Neural progenitor cell (in vitro differentiated cells): ENCODE measurements at regions not wholly inside any gene's neighbourhood (a gene's known extent, or its start where the extent isn't known, plus 50 kb on each side); places are given as distances from the start of the nearest gene placed in this dataset.

ENCODE experiments used
- DNase-seq: peaks from one replicate; pipeline ENCODE4 v3.0.0-alpha.2; 2016; ENCODE audit warnings: low spot score
- H2AFZ ChIP-seq: fragments of 200-600 bp; sonication (generic); replicated peaks from 2 replicates; pipeline ENCODE4 v1.6.1; 2016; ENCODE audit warnings: antibody characterized with exemption
- H3F3A ChIP-seq: fragments of 200-600 bp; sonication (generic); 2 replicates; pipeline ENCODE4 v1.6.1; 2016; ENCODE audit warnings: antibody characterized with exemption, low read depth
- H3K27ac ChIP-seq: fragments of 200-600 bp; sonication (generic); 2 replicates; pipeline ENCODE4 v1.5.1; 2016; ENCODE audit warnings: mild to moderate bottlenecking
- H3K27me3 ChIP-seq: fragments of 200-600 bp; sonication (generic); 2 replicates; pipeline ENCODE4 v1.6.1; 2016; ENCODE audit warnings: mild to moderate bottlenecking, moderate library complexity
- H3K36me3 ChIP-seq: fragments of 200-600 bp; sonication (generic); 2 replicates; pipeline ENCODE4 v1.5.1; 2016
- H3K4me1 ChIP-seq: fragments of 200-600 bp; sonication (generic); 2 replicates; pipeline ENCODE4 v1.6.1; 2016; ENCODE audit warnings: mixed run types
- H3K4me2 ChIP-seq: fragments of 200-600 bp; sonication (generic); 2 replicates; pipeline ENCODE4 v1.6.1; 2016
- H3K4me3 ChIP-seq: fragments of 200-600 bp; sonication (generic); 2 replicates; pipeline ENCODE4 v1.5.1; 2016
- H3K79me2 ChIP-seq: fragments of 200-600 bp; sonication (generic); 2 replicates; pipeline ENCODE4 v1.6.1; 2016; ENCODE audit warnings: low read depth
- H3K9ac ChIP-seq: fragments of 200-600 bp; sonication (generic); 2 replicates; pipeline ENCODE4 v1.6.1; 2016
- H3K9me3 ChIP-seq: fragments of 200-600 bp; sonication (generic); 2 replicates; pipeline ENCODE4 v1.5.1; 2016; ENCODE audit warnings: low read depth
- H4K20me1 ChIP-seq: fragments of 200-600 bp; sonication (generic); 2 replicates; pipeline ENCODE4 v1.6.1; 2016; ENCODE audit warnings: low read depth
- H3K27ac Mint-ChIP-seq: 3 replicates; pipeline ENCODE4 v1.8.0; 2021; ENCODE audit warnings: mixed read lengths
- H3K27me3 Mint-ChIP-seq: 2 replicates; pipeline ENCODE4 v1.8.0; 2022; ENCODE audit warnings: low read depth, mild to moderate bottlenecking, inconsistent platforms, moderate library complexity, mixed read lengths; ENCODE audit not compliant: insufficient read depth
- H3K36me3 Mint-ChIP-seq: 3 replicates; pipeline ENCODE4 v1.8.0; 2021; ENCODE audit warnings: mixed read lengths
- H3K4me1 Mint-ChIP-seq: 3 replicates; pipeline ENCODE4 v1.8.0; 2021; ENCODE audit warnings: mixed read lengths
- H3K4me3 Mint-ChIP-seq: 3 replicates; pipeline ENCODE4 v1.8.0; 2021; ENCODE audit warnings: mild to moderate bottlenecking, moderate library complexity, mixed read lengths
- H3K9me3 Mint-ChIP-seq: 3 replicates; pipeline ENCODE4 v1.8.0; 2020; ENCODE audit warnings: mixed read lengths
- CTCF ChIP-seq: fragments of 200-600 bp; sonication (generic); IDR thresholded peaks from 2 replicates; pipeline ENCODE4 v1.5.1; 2017; ENCODE audit warnings: antibody characterized with exemption, mild to moderate bottlenecking
- EZH2 ChIP-seq: fragments of 200-600 bp; sonication (generic); IDR thresholded peaks from 2 replicates; pipeline ENCODE4 v1.6.1; 2017; ENCODE audit warnings: antibody characterized with exemption, mild to moderate bottlenecking, moderate library complexity
- EZH2phosphoT487 ChIP-seq: fragments of 200-600 bp; sonication (generic); IDR thresholded peaks from 2 replicates; pipeline ENCODE4 v1.6.1; 2017; ENCODE audit warnings: antibody characterized with exemption

GRCh38 chr1:168476588-168477385, 67.0 kb downstream of the XCL2 start:
- no peak for DNase-seq
- H3K4me1 ChIP-seq: peaks cover 13% of the 10 kb centered on the region
- H2AFZ ChIP-seq: no peak overlapping the region

GRCh38 chr1:168474322-168474721, 69.5 kb downstream of the XCL2 start:
- no peaks in the 10 kb centered on the region for H3K27me3 ChIP-seq
- H3F3A ChIP-seq: peaks cover 9% of the 10 kb centered on the region
- H3K36me3 ChIP-seq: no peaks in the 10 kb centered on the region
- no peaks in the 10 kb centered on the region for H3K9me3 ChIP-seq
- no peak for DNase-seq
- no peak overlapping the region for H2AFZ ChIP-seq
- peaks cover 14% of the 10 kb centered on the region for H3K9me3 Mint-ChIP-seq
- H3K27me3 Mint-ChIP-seq: no peaks in the 10 kb centered on the region
- no peak overlapping the region for H3K4me3 Mint-ChIP-seq
- H3K4me2 ChIP-seq: no peak overlapping the region
- H3K27ac Mint-ChIP-seq: no peak overlapping the region
- H3K27ac ChIP-seq: no peak overlapping the region
- no peak overlapping the region for H3K4me3 ChIP-seq
- H3K4me1 Mint-ChIP-seq: peaks cover 15% of the 10 kb centered on the region
- H4K20me1 ChIP-seq: no peaks in the 10 kb centered on the region
- no peaks in the 10 kb centered on the region for H3K4me1 ChIP-seq
- H3K79me2 ChIP-seq: no peaks in the 10 kb centered on the region
- H3K9ac ChIP-seq: no peak overlapping the region
- H3K36me3 Mint-ChIP-seq: no peaks in the 10 kb centered on the region
- TF ChIP-seq EZH2phosphoT487 (no peak), EZH2 (no peak), CTCF (no peak)

More at GRCh38 chr1:168476588-168477385, 67.0 kb downstream of the XCL2 start:
- TF ChIP-seq EZH2phosphoT487 (no peak), CTCF (no peak), EZH2 (no peak)
- Histone ChIP-seq H3F3A (peaks cover 16% of the 10 kb centered on the region), H3K9ac (no peak overlapping the region), H3K79me2 (no peaks in the 10 kb centered on the region), H3K9me3 (no peaks in the 10 kb centered on the region), H3K4me2 (no peak overlapping the region), H3K27me3 (no peaks in the 10 kb centered on the region), H3K27ac (no peak overlapping the region), H4K20me1 (no peaks in the 10 kb centered on the region), H3K36me3 (no peaks in the 10 kb centered on the region), H3K4me3 (no peak overlapping the region)
- H3K4me1 Mint-ChIP-seq: peaks cover 10% of the 10 kb centered on the region
- no peaks in the 10 kb centered on the region for H3K36me3 Mint-ChIP-seq
- no peak overlapping the region for H3K27ac Mint-ChIP-seq
- H3K4me3 Mint-ChIP-seq: no peak overlapping the region
- H3K9me3 Mint-ChIP-seq: peaks cover 16% of the 10 kb centered on the region
- peaks cover 2% of the 10 kb centered on the region for H3K27me3 Mint-ChIP-seq

GRCh38 chr1:168473126-168473525, 70.7 kb downstream of the XCL2 start:
- H3K36me3 Mint-ChIP-seq: no peaks in the 10 kb centered on the region
- Histone ChIP-seq H3K9me3 (no peaks in the 10 kb centered on the region), H2AFZ (no peak overlapping the region), H3K9ac (no peak overlapping the region), H3K4me3 (no peak overlapping the region), H4K20me1 (no peaks in the 10 kb centered on the region), H3K36me3 (no peaks in the 10 kb centered on the region), H3K27me3 (no peaks in the 10 kb centered on the region), H3F3A (peaks cover 9% of the 10 kb centered on the region), H3K79me2 (no peaks in the 10 kb centered on the region), H3K27ac (no peak overlapping the region), H3K4me2 (no peak overlapping the region), H3K4me1 (no peaks in the 10 kb centered on the region)
- peaks cover 12% of the 10 kb centered on the region for H3K9me3 Mint-ChIP-seq
- H3K4me3 Mint-ChIP-seq: no peak overlapping the region
- H3K27ac Mint-ChIP-seq: no peak overlapping the region
- no peaks in the 10 kb centered on the region for H3K27me3 Mint-ChIP-seq
- TF ChIP-seq CTCF (no peak), EZH2phosphoT487 (no peak), EZH2 (no peak)
- no peak for DNase-seq
- H3K4me1 Mint-ChIP-seq: peaks cover 20% of the 10 kb centered on the region
